HG02981 (cell line): ENCODE measurements at regions not wholly inside any gene's neighbourhood (a gene's known extent, or its start where the extent isn't known, plus 50 kb on each side); places are given as distances from the start of the nearest gene placed in this dataset.
"Not testable (repeated sequence)": the region's sequence is repeated elsewhere in the genome, so short reads cannot be mapped to it uniquely, and the experiment has no call there.

ENCODE experiments used
- ATAC-seq: cut with Tn5 transposase; IDR thresholded peaks from one replicate; pipeline ENCODE4 v1.9.1; 2021; ENCODE audit warnings: mild to moderate bottlenecking, moderate library complexity; ENCODE audit not compliant: unreplicated experiment

GRCh38 chr16:17945080-17945601 is 391.4 kb downstream of the NPIPA8 start:
- ATAC-seq: no peak

DNA sequence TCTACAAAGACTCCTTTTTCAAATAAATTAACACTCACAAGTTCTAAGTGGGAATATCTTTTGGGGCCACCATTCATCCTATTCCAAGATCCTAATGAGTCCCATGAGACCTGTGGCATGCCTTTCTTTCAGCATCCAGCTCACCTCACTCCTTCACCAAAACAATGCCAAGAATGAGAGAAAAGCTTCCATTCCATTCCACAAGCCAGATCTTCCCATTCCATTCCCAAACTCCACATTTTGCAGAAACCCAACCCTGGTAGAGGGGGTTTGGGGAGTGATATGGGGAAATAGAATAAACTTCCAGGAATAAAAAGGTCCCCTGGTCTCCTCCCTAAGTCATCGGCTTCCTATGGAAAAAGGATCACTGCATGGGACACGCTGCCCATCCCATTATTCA is 392.2 kb downstream of the NPIPA8 start:
- ATAC-seq: no peak

GRCh38 chr16:17942067-17942466 is 394.5 kb downstream of the NPIPA8 start:
- no peak for ATAC-seq

DNA sequence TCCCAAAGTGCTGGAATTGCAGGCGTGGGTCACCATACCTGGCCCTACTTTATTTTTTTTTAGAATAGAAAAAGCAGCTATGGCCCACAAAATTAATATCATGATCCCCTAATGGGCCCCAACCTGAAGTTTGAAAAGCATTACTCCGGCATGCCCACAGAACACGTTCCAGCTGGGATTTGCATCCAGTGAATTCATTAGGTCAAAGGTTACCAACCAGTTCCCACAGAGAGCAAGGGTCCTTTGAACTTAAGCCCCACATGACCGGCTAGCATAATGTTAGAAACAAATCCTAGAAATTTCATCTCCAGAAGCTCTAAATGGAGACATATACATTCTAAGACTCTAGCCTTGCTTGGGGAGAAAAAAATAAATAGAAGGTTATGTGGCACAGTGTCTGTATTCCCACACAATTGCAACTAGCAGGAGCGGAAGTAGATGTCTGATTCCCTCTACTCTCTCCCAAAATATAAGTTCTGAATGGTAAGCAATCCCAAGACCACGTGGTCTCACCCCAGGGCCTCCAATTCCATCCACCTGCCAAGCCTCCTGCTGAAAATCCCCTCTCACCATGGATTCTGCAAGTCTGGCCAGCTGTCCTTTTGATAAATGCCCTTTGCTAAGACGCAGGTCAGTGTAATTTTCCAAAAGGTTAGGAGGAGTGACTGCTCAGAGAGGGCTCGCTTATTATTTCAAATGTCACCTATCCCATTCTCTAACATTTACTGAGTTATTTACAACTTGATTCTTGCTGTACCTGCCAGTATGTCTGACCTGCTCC is 395.8 kb downstream of the NPIPA8 start:
- ATAC-seq: no peak

- peak; percentile 49 for ATAC-seq
These were observed 396.8 kb downstream of the NPIPA8 start for GRCh38 chr16:17939723-17940122.

GRCh38 chr16:17939122-17939536 is 397.4 kb downstream of the NPIPA8 start:
- ATAC-seq: peak; percentile 53

DNA sequence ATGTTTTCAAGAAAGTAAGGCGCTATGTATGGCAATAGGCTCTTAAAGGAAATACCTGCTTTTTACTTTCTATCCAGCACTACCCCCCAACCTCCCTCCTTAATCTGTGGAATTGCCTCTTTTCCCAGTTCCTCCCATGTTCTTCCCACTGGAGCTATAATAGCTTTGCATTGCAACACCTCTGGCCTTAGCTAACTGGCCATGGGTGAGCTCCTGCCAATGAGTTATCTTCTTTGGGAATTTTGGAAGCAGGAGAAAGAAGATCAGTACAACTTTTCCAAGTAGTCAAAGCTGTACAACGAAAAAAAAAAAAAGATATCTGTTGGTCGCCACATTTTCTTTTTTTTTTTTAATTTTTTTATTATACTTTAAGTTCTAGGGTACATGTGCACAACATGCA is 398.0 kb downstream of the NPIPA8 start:
- no peak for ATAC-seq

DNA sequence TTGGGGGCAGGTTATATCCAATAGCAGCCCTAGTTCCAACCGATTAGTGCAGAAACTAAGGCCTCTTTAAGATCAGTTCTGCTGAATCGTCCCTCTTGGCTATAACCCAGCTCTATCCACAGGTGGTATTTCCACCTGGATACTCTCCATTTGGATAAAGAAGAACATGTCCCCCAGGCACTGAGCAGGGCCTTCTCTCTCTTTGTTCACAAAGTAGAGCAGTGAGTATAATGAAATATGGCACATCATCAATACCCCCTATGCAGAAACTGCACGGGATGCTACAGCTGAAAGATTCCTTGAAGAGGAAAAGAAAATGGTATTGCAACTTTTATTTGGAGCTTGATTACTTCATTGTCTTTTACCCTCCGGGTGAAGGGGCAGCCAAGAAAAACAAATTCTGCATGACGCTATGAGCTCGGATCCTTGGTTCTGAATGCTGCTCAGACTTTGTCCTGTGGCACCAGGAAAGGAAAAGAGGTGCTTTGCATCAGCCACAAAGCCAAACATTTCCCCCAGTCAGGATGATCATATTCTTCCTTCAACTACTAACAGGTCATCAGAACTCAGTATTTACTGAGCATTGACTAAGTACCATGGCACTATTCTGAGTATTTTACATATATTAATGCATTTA is 399.7 kb downstream of the NPIPA8 start:
- no peak for ATAC-seq

- ATAC-seq: no peak
These were observed 406.3 kb downstream of the NPIPA8 start for GRCh38 chr16:17930280-17930679.

- no peak for ATAC-seq
These were observed 409.6 kb downstream of the NPIPA8 start for GRCh38 chr16:17926866-17927399.

DNA sequence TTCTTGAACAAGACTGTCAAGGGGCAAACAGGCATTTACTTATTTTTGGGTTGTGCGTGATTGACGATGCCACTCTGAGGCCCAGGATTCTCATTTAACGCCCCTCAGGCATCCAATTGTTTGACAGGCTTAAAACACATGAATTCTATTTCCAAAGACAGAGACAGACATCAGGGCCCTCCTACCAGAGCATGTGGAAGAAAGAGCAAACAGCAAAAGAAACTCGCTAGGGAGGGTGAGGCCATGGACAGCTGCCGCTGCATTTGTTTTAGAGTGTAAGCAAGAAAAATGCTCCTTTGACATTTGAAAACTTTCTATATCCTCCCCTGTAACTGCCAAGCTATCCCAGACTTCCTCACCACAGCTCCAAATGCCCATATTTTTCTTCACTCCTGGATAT is 410.1 kb downstream of the NPIPA8 start:
- no peak for ATAC-seq

- no peak for ATAC-seq
These were observed 410.8 kb downstream of the NPIPA8 start for GRCh38 chr16:17925761-17926160.

GRCh38 chr16:17921357-17921978 is 415.1 kb downstream of the NPIPA8 start:
- peak; percentile 63 for ATAC-seq

- no peak for ATAC-seq
These were observed 419.1 kb downstream of the NPIPA8 start for GRCh38 chr16:17917316-17918019.

- no peak for ATAC-seq
These were observed 420.7 kb downstream of the NPIPA8 start for GRCh38 chr16:17915791-17916190.

- no peak for ATAC-seq
These were observed 422.4 kb downstream of the NPIPA8 start for GRCh38 chr16:17914168-17914567.

- ATAC-seq: not testable (repeated sequence)
These were observed 425.0 kb downstream of the NPIPA8 start for GRCh38 chr16:17911578-17911977.

DNA sequence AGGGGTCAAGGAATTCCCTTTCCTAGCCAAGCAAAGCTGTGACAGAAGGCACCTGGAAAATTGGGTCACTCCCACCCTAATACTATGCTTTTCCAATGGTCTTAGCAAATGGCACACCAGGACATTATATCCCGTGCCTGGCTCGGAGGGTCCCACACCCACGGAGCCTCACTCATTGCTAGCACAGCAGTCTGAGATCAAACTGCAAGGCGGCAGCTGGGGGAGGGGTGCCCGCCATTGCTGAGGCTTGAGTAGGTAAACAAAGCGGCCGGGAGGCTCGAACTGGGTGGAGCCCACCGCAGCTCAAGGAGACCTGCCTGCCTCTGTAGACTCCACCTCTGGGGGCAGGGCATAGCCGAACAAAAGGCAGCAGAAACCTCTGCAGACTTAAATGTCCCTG is 429.9 kb downstream of the NPIPA8 start:
- not testable (repeated sequence) for ATAC-seq

DNA sequence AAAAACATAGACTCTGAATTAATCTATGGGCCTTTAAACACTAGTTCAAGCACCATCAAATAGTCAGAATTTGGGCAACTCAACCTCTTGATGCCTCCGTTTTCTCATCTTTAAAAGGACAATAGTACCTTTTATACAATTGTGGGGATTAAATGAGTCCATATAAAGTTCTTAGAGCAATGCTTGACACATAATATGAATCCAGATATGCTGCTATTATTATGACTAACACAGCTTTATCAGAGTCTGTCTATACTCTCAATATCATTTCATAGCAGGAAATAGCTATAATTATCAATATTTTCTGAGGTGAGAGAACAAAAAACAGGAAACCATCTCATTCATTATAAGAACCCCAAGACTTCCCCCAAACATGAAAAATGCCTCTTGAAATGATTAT is 430.5 kb upstream of the XYLT1 start:
- ATAC-seq: no peak

DNA sequence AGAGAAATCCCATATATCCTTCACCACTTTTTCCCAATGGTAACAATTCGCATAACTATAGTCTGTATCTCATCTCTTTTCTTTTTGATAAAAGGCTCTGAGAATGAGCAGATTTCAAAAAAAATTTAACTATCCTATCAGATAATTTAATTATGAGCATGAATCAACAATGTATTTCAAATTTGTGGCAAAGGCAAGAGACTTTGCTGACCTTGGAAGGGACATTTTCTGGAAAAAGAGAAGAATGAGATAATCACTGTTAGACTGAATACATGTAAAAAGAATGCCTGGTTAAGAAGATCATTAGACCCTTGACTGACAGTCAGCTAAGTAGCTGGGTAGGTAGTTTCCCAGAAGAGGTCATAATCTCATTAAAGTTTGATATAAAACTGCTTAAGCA is 428.4 kb upstream of the XYLT1 start:
- no peak for ATAC-seq

DNA sequence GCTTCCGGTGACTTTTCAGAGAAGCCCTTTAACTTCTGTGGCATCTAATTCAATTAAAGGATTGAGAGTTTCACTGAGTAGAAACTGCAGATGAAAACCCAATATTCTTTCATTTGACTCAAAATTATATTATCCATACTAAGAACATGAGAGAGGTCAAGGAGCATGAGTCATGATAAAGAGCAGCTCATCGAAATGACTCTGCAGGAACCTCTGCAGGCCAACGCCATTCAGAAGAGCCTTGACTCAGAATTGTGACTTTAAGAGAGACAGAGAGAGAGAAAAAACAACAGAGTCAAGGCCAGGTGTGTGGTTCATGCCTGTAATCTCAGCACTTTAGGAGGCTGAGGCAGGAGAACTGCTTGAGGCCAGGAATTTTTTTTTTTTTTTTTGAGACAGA is 417.2 kb upstream of the XYLT1 start:
- ATAC-seq: no peak
